ENCODE measurements at regions not wholly inside any gene's neighbourhood (a gene's known extent, or its start where the extent isn't known, plus 50 kb on each side); places are given as distances from the start of the nearest gene placed in this dataset.
A peak's percentile ranks its signal among the peaks of the same experiment; 100 is the strongest.

GRCh38 chr16:79366635-79367034, 233.9 kb downstream of the MAF start:
- H3K4me3 ChIP-seq, result no peak overlapping the region
- WGBS, 2 donors, result 85% methylated on average over 1 of the region's 1 CpG
- H3K9me3 ChIP-seq (ENCODE audit: control insufficient read depth in 4 of 4, insufficient read depth in 3 of 4, low read length in 3 of 4), result peaks cover 0 to 9% (median 1%) of the 10 kb centered on the region in 4 donors
- H3K9ac ChIP-seq (ENCODE audit: insufficient read depth in 1 of 2, low read length in 2 of 2), result no peak overlapping the region
- H3K4me1 ChIP-seq (ENCODE audit: control insufficient read depth in 5 of 5, insufficient read depth in 5 of 5, low read length in 5 of 5), result no peaks in the 10 kb centered on the region
- TF ChIP-seq CTCF (IDR thresholded peaks at IDR 0.05; ENCODE audit: control extremely low read depth, extremely low read depth), result no peak
- ATAC-seq (ENCODE audit: insufficient read depth, low FRiP score) (no peak), DNase-seq (no peak)
- H3K27me3 ChIP-seq (ENCODE audit: control insufficient read depth in 3 of 3, insufficient read depth in 3 of 3, low read length in 2 of 3), result no peaks in the 10 kb centered on the region
- no peak overlapping the region for H3K27ac ChIP-seq (ENCODE audit: low read depth in 1 of 2, low read length in 1 of 2)
- no peaks in the 10 kb centered on the region for H3K36me3 ChIP-seq (ENCODE audit: control insufficient read depth in 4 of 4, insufficient read depth in 4 of 4, low read length in 4 of 4)

DNA sequence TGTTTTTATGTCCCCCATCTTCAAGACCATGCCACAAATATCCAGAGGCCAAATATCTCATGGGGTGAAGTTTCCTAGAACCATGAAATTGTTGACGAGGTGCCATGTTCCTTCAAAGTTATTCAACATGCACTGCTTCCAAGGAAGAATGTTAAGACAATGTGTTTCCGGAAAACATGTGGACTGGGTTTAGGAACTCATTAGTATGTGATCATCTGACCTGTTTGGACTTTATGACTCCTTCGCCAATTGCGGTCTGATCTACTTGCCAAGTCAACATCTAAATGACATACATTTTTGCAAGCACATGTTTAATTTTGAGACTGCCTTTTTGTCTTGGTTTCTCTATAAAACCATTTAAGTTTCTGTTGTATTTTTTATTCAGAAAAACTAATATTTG, 234.8 kb downstream of the MAF start:
- no peaks in the 10 kb centered on the region for H3K27me3 ChIP-seq (ENCODE audit: control insufficient read depth in 3 of 3, insufficient read depth in 3 of 3, low read length in 2 of 3)
- 91 to 96% methylated on average over 4 of the region's 4 CpGs for WGBS, 2 donors
- no peak overlapping the region for H3K4me3 ChIP-seq
- DNase-seq (peak in 1 of 3 donors; percentile 21), ATAC-seq (ENCODE audit: insufficient read depth, low FRiP score) (no peak)
- H3K27ac ChIP-seq (ENCODE audit: low read depth in 1 of 2, low read length in 1 of 2), result no peak overlapping the region
- H3K36me3 ChIP-seq (ENCODE audit: control insufficient read depth in 4 of 4, insufficient read depth in 4 of 4, low read length in 4 of 4), result no peaks in the 10 kb centered on the region
- no peaks in the 10 kb centered on the region for H3K4me1 ChIP-seq (ENCODE audit: control insufficient read depth in 5 of 5, insufficient read depth in 5 of 5, low read length in 5 of 5)
- H3K9ac ChIP-seq (ENCODE audit: insufficient read depth in 1 of 2, low read length in 2 of 2), result no peak overlapping the region
- peaks cover 0 to 3% (median 1%) of the 10 kb centered on the region in 4 donors for H3K9me3 ChIP-seq (ENCODE audit: control insufficient read depth in 4 of 4, insufficient read depth in 3 of 4, low read length in 3 of 4)
- no peak for TF ChIP-seq CTCF (IDR thresholded peaks at IDR 0.05; ENCODE audit: control extremely low read depth, extremely low read depth)

GRCh38 chr16:79363484-79363883, 237.1 kb downstream of the MAF start:
- no peaks in the 10 kb centered on the region for H3K27me3 ChIP-seq (ENCODE audit: control insufficient read depth in 3 of 3, insufficient read depth in 3 of 3, low read length in 2 of 3)
- 87 to 89% methylated on average over 2 of the region's 2 CpGs for WGBS, 2 donors

More at GRCh38 chr16:79363484-79363883, 237.1 kb downstream of the MAF start:
- Histone ChIP-seq H3K9me3 (ENCODE audit: control insufficient read depth in 4 of 4, insufficient read depth in 3 of 4, low read length in 3 of 4) (peaks cover 0 to 6% (median 3%) of the 10 kb centered on the region in 4 donors), H3K4me1 (ENCODE audit: control insufficient read depth in 5 of 5, insufficient read depth in 5 of 5, low read length in 5 of 5) (no peaks in the 10 kb centered on the region), H3K4me3 (no peak overlapping the region), H3K9ac (ENCODE audit: insufficient read depth in 1 of 2, low read length in 2 of 2) (no peak overlapping the region), H3K27ac (ENCODE audit: low read depth in 1 of 2, low read length in 1 of 2) (no peak overlapping the region), H3K36me3 (ENCODE audit: control insufficient read depth in 4 of 4, insufficient read depth in 4 of 4, low read length in 4 of 4) (no peaks in the 10 kb centered on the region)
- TF ChIP-seq CTCF (IDR thresholded peaks at IDR 0.05; ENCODE audit: control extremely low read depth, extremely low read depth), result no peak
- ATAC-seq (ENCODE audit: insufficient read depth, low FRiP score), result no peak
- no peak for DNase-seq

All from lung (tissue), 11 donors.